KG1 (cell line): ENCODE measurements at regions not wholly inside any gene's neighbourhood (a gene's known extent, or its start where the extent isn't known, plus 50 kb on each side); places are given as distances from the start of the nearest gene placed in this dataset.

Source experiments
- DNase-seq: peaks from one replicate; lab custom pipeline; 2025; lab: John Stamatoyannopoulos, UW

GRCh38 chr3:99114565-99115291 lies 213.2 kb upstream of the DCBLD2 start:
- no peak for DNase-seq

GRCh38 chr3:99111235-99111634 lies 209.7 kb upstream of the DCBLD2 start:
- DNase-seq, result no peak

DNA sequence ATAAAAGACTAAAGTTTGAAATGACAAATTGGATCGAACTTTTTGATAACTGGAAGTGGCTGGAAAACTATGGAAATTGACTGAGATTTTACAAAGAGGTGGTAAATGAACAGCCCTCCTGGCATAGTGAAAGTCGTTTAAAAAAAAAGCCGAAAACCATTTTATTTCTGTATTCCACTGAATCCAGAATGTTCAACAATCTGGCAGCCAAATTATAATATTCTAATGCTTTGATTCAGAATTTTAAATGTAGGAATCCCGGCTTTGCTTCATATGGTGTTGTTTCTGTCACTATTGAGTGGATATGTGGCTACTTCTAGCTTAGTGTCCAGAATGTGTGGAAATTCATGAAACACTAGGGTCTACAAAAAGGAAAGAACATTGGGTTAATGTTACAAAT lies 208.9 kb upstream of the DCBLD2 start:
- DNase-seq, result no peak

DNA sequence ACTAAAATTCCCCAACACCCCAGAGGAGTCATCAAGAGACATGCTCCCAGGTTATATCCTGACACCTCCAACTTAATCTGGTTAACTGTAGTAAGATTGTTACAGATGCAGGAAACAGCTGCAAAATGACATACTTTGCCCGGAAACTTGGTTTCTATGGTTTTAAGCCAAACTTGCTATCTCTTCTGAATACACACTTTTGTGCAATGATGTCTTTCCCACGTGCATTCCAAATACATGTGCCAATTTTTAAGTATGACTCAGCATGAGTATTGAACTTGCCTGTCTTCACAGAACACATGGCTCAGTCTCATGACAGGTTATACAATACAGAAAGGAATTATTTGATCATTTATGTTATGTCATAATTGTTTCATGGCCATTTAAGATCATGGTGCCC lies 207.0 kb upstream of the DCBLD2 start:
- DNase-seq, result no peak

- DNase-seq, result no peak
These were observed 193.1 kb upstream of the DCBLD2 start for GRCh38 chr3:99094606-99095005.

- DNase-seq, result no peak
These were observed 185.8 kb upstream of the DCBLD2 start for GRCh38 chr3:99087277-99087676.

DNA sequence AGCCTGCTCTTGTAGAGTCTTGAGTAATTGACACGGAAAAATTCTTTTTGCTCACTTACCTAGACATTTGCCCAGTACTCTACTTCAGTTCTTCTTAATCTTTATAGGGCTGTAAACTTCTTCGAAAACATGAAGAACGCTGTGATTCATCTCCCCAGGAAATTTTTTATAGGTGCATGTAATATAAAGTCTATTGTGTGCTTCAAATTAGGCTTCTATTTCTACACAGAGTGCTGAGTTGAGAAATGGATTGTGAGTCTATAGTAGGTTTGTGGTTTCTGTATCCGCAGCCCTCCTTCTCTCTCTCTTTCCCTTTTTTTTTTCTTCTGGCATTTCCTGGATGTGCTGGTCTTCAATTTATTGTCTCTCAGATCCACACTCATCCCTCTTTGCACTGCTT lies 183.3 kb upstream of the DCBLD2 start:
- no peak for DNase-seq

DNA sequence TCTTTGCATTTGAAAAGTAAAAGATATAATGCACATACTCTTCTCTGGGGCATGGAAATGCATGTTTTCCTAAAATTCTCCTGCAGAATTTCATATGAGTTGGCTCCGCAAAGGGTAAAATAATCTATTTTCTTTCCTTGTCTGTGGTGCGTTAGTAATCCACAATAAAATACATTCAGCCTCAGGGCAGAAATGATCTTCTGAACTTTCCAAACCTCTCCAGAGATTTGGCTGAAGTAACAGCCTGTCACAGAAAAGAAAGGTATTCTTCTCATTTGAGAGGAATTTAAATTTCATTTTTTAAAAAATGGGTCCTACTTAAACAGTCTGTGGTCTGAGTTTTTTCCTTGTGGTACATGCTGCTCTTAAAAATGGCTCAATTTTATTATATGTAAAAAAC lies 182.7 kb upstream of the DCBLD2 start:
- DNase-seq, result no peak

GRCh38 chr3:99071096-99071495 lies 169.6 kb upstream of the DCBLD2 start:
- no peak for DNase-seq

- no peak for DNase-seq
These were observed 168.5 kb upstream of the DCBLD2 start for GRCh38 chr3:99069973-99070372.

DNA sequence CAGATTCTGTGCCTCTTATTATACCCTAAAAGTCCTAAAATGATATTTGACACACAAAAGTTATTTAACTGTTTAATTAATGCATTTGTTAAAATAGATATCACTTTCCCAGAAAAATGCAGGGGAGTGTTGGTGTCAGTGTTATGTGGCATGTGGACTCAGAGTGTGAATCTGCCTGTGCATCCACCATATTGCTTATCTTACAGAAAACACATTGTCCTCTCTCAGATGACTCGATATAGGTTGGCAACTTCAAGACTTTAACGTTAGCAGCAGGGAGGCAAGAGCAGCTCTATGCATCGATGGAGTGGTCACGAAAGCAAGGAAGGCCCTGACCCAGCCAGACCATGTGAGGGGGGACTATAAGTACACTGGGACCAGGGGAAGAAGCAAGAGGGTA lies 165.4 kb upstream of the DCBLD2 start:
- DNase-seq, result no peak

DNA sequence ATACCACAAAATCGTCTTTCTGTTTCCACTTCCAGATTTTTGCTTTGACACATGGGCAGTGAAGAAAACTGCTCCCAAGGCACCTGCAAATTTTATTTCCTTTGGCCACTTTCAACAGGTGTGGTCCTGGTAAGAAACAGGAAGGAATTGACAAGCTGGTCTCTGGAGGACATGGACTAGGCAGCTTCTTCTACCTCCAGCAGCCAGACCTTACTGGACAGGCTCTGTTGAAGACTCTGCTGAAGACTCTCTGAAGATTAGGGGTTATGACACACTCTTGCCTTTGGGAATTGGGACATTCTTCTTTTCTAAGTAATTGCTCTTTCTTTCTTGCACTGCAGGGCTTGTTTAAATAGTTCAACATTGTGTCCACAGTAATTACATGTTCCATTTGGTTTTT lies 147.7 kb upstream of the DCBLD2 start:
- no peak for DNase-seq

GRCh38 chr3:99041747-99042146 lies 140.3 kb upstream of the DCBLD2 start:
- DNase-seq, result no peak

DNA sequence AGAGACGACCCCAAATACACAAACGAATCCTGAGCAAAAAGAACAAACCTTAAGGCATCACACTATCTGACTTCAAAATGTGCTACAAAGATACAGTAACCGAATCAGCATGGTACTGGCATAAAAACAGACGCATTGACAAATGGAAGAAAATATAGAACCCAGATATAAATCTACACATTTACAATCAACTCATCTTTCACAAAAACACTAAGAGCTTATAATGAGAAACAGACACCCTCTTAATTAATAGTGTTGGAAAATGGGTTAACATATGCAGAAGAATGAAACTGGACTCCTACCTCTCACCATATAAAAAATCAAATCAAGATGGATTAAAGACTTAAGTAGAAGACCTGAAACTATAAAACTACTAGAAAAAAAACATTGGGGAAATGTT lies 130.3 kb upstream of the DCBLD2 start:
- no peak for DNase-seq

- DNase-seq, result no peak
These were observed 122.2 kb upstream of the DCBLD2 start for GRCh38 chr3:99023590-99024192.

GRCh38 chr3:99021466-99021865 lies 120.0 kb upstream of the DCBLD2 start:
- no peak for DNase-seq

DNA sequence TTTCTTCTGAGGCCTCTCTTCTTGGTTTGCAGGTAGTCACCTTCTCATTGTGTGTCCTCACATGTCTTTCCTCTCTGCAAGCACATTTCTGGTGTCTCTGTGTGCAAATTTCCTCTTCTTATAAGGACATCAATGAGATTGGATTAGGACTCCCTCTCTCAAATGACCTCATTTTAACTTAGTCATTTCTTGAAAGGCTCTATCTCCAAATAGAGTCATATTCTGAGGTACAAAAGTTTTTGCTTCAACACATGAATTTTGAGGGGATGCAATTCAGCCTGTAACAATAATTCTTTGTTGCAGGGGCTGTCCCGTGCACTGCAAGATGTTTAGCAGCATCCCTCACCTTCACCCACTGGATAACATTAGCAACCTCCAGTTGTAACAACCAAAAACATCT lies 115.0 kb upstream of the DCBLD2 start:
- DNase-seq, result no peak

DNA sequence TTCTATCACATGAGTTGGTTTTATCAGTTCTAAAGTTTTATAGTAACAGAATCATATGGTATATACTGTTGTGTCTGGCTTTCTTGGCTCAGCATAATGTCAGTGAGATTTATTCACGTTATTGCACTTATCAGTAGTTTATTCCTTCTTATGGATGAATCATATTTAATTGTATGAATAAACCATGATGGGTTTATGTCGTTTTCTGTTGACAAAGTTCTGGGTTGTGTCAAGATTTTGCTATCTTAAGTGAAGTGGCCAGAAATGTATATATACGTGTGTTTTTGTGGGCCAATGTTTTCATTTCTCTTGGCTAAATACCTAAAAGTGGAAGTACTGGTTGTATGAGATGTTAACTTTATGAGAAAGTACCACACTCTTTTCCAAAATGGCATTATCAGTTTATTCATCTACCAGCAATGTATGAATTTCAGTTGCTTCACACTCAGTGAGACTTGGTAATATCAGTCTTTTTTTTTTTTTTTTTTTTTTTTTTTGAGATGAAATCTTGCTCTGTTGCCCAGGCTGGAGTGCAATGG lies 112.4 kb upstream of the DCBLD2 start:
- DNase-seq, result no peak

GRCh38 chr3:99013077-99013476 lies 111.6 kb upstream of the DCBLD2 start:
- DNase-seq, result no peak

DNA sequence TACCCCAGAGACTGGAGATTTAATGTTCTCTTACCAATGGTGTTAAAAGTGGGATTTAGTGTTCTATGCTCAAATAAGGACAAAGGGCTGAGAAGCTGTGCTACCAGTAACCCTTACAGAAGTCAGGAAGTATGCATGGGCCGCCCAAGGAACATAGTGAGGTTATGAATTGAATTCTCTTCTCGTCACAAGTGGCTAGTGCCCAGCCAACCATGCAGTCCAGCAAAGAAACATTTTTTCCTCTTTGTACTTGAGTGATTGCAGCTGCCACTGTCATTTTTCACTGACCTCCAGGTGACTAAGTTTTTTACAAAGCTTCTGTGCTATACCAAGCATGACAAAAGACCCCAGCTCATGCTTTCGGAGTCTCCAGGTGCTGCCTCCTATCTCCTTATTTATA lies 110.6 kb upstream of the DCBLD2 start:
- no peak for DNase-seq

GRCh38 chr3:99009851-99010250 lies 108.4 kb upstream of the DCBLD2 start:
- no peak for DNase-seq

- DNase-seq, result no peak
These were observed 105.2 kb upstream of the DCBLD2 start for GRCh38 chr3:99006686-99007085.

DNA sequence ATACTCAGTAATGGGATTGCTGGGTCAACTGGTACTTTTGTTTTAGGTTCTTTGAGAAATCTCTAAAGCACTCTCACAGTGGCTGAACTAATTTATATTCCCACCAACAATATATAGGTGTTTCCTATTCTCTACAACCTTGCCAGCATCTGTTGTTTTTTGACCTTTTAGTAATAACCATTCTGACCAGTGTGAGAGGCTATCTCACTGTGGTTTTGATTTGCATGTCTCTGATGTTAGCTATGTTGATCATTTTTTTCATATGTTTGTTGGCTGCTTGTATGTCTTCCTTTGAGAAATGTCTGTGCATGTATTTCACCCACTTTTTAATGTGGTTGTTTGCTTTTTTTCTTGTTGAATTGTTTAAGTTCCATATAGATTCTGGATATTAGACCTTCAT lies 98.2 kb upstream of the DCBLD2 start:
- DNase-seq, result no peak
